ENCODE measurements at regions not wholly inside any gene's neighbourhood (a gene's known extent, or its start where the extent isn't known, plus 50 kb on each side); places are given as distances from the start of the nearest gene placed in this dataset.
A peak's percentile ranks its signal among the peaks of the same experiment; 100 is the strongest.

- TF ChIP-seq CREBL2 (CRISPR knock-in tag; IDR thresholded peaks at IDR 0.05; ENCODE audit: borderline replicate concordance): no peak
- TF ChIP-seq, protein P1, sequence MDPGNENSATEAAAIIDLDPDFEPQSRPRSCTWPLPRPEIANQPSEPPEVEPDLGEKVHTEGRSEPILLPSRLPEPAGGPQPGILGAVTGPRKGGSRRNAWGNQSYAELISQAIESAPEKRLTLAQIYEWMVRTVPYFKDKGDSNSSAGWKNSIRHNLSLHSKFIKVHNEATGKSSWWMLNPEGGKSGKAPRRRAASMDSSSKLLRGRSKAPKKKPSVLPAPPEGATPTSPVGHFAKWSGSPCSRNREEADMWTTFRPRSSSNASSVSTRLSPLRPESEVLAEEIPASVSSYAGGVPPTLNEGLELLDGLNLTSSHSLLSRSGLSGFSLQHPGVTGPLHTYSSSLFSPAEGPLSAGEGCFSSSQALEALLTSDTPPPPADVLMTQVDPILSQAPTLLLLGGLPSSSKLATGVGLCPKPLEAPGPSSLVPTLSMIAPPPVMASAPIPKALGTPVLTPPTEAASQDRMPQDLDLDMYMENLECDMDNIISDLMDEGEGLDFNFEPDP (CRISPR knock-in tag; conservative IDR thresholded peaks at IDR 0.05): no peak
- no peak for TF ChIP-seq ZNF569 (CRISPR knock-in tag; IDR thresholded peaks at IDR 0.05; ENCODE audit: borderline replicate concordance)
- no peak for TF ChIP-seq SATB2 (CRISPR knock-in tag; IDR thresholded peaks at IDR 0.05)
- no peak for TF ChIP-seq BRD4 (CRISPR knock-in tag; IDR thresholded peaks at IDR 0.05)
- no peak for TF ChIP-seq PHF8 (CRISPR knock-in tag; IDR thresholded peaks at IDR 0.05)
- TF ChIP-seq NFIB (CRISPR knock-in tag; IDR thresholded peaks at IDR 0.05; ENCODE audit: borderline replicate concordance): no peak
- TF ChIP-seq DBP (CRISPR knock-in tag; IDR thresholded peaks at IDR 0.05; ENCODE audit: not compliant biosample characterization): no peak
- no peak for TF ChIP-seq CBX2 (IDR thresholded peaks at IDR 0.05; ENCODE audit: low read depth, low read length)
- no peak for TF ChIP-seq CBX2 (CRISPR knock-in tag; IDR thresholded peaks at IDR 0.05; ENCODE audit: low read depth)
- TF ChIP-seq, protein P2, sequence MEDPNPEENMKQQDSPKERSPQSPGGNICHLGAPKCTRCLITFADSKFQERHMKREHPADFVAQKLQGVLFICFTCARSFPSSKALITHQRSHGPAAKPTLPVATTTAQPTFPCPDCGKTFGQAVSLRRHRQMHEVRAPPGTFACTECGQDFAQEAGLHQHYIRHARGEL (CRISPR knock-in tag; IDR thresholded peaks at IDR 0.05): no peak
- TF ChIP-seq ZNF839 (CRISPR knock-in tag; IDR thresholded peaks at IDR 0.05; ENCODE audit: borderline replicate concordance): no peak
- TF ChIP-seq GLMP (CRISPR knock-in tag; IDR thresholded peaks at IDR 0.05; ENCODE audit: borderline replicate concordance): no peak
- no peak for TF ChIP-seq SIN3B (IDR thresholded peaks at IDR 0.05; ENCODE audit: low read length)
- TF ChIP-seq ZNF441 (CRISPR knock-in tag; IDR thresholded peaks at IDR 0.05; ENCODE audit: borderline replicate concordance): no peak
- TF ChIP-seq ZMAT5 (CRISPR knock-in tag; IDR thresholded peaks at IDR 0.05; ENCODE audit: borderline replicate concordance, low read depth): no peak
- TF ChIP-seq ZNF75D (CRISPR knock-in tag; IDR thresholded peaks at IDR 0.05; ENCODE audit: borderline replicate concordance): no peak
- peak; percentile 59; the same call in 1 of the 2 replicates for TF ChIP-seq HMGXB3 (CRISPR knock-in tag; IDR thresholded peaks at IDR 0.05; ENCODE audit: borderline replicate concordance)
- TF ChIP-seq NR2F1 (CRISPR knock-in tag; IDR thresholded peaks at IDR 0.05): no peak
- no peak for TF ChIP-seq NR2F2 (IDR thresholded peaks at IDR 0.05; ENCODE audit: borderline replicate concordance, low read depth)
- TF ChIP-seq SMAD9 (CRISPR knock-in tag; IDR thresholded peaks at IDR 0.05): peak; percentile 70; the same call in 1 of the 2 replicates
These were observed 101.2 kb upstream of the EGLN3 start (continued) for GRCh38 chr14:34051966-34052657.

Data from HepG2 (cell line).